Muscle layer of duodenum (tissue), 2 donors: ENCODE measurements at regions not wholly inside any gene's neighbourhood (a gene's known extent, or its start where the extent isn't known, plus 50 kb on each side); places are given as distances from the start of the nearest gene placed in this dataset.

Source experiments
- H3K27ac ChIP-seq: one replicate; pipeline ENCODE4 v1.7.0; 2013; ENCODE audit warnings: mild to moderate bottlenecking, low read length
- H3K27me3 ChIP-seq: one replicate; pipeline ENCODE4 v1.7.0; 2013; ENCODE audit warnings: low read depth, mild to moderate bottlenecking, control low read depth, low read length
- H3K36me3 ChIP-seq, 2 donors: one replicate each; pipeline ENCODE4 v1.7.0; 2013; ENCODE audit warnings: low read length in 2 of 2, control low read depth in 1 of 2, mild to moderate bottlenecking in 1 of 2; ENCODE audit not compliant: insufficient read depth in 2 of 2, control insufficient read depth in 1 of 2
- H3K4me1 ChIP-seq, 2 donors: one replicate each; pipeline ENCODE4 v1.7.0; 2013; ENCODE audit warnings: low read length in 2 of 2, mild to moderate bottlenecking in 2 of 2, control low read depth in 1 of 2, moderate library complexity in 1 of 2; ENCODE audit not compliant: insufficient read depth in 2 of 2, control insufficient read depth in 1 of 2
- H3K4me3 ChIP-seq, 2 donors: one replicate each; pipeline ENCODE4 v1.7.0; 2013; ENCODE audit warnings: low read length in 2 of 2, low read depth in 1 of 2, mild to moderate bottlenecking in 1 of 2
- H3K9me3 ChIP-seq, 2 donors: one replicate each; pipeline ENCODE4 v1.7.0; 2013; ENCODE audit warnings: low read length in 2 of 2, control low read depth in 1 of 2, mild to moderate bottlenecking in 1 of 2; ENCODE audit not compliant: control insufficient read depth in 1 of 2
- donor health status: healthy.

DNA sequence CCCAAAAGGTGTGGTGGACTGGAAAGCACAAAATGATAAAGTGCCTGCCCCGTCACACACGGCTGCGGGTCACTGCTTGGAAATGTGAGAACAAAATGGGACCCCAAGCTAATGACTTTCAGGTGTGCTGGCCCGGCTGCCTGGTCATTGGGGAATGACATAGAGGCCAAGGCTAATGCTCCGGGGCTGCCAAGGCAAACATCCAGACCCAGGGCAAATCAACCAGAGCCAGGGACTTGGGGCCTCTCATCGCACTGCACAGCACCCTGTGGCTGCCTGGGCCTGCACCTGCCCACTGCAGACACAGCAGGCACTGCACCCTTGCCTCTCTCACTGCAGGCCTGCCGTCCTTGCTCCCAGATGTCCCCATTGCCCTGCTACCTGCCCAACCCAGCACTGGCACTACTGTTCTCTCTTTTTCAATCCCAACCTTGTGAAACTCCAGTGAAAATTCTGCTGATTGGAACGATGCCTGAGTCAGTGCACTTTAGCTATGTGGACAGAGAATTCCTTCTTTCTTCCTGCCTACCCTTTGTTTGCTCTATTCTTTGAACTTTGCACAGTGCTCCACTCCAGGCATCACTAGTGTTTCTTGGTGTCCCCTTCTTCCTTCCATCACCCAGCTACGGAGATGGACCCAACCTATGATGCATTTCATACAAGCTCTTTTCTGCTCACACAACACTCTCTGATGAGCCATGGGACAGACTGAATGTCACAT is 849.5 kb downstream of the MAFB start:
- Histone ChIP-seq H3K9me3 (no peaks in the 10 kb centered on the region), H3K27ac (no peak overlapping the region), H3K4me3 (no peak overlapping the region), H3K27me3 (no peaks in the 10 kb centered on the region), H3K36me3 (no peaks in the 10 kb centered on the region), H3K4me1 (no peaks in the 10 kb centered on the region)

GRCh38 chr20:39837561-39837960 is 851.5 kb downstream of the MAFB start:
- H3K36me3 ChIP-seq: no peaks in the 10 kb centered on the region
- H3K27me3 ChIP-seq: no peaks in the 10 kb centered on the region
- no peaks in the 10 kb centered on the region for H3K9me3 ChIP-seq
- H3K4me3 ChIP-seq: no peak overlapping the region
- H3K27ac ChIP-seq: no peak overlapping the region
- no peaks in the 10 kb centered on the region for H3K4me1 ChIP-seq

DNA sequence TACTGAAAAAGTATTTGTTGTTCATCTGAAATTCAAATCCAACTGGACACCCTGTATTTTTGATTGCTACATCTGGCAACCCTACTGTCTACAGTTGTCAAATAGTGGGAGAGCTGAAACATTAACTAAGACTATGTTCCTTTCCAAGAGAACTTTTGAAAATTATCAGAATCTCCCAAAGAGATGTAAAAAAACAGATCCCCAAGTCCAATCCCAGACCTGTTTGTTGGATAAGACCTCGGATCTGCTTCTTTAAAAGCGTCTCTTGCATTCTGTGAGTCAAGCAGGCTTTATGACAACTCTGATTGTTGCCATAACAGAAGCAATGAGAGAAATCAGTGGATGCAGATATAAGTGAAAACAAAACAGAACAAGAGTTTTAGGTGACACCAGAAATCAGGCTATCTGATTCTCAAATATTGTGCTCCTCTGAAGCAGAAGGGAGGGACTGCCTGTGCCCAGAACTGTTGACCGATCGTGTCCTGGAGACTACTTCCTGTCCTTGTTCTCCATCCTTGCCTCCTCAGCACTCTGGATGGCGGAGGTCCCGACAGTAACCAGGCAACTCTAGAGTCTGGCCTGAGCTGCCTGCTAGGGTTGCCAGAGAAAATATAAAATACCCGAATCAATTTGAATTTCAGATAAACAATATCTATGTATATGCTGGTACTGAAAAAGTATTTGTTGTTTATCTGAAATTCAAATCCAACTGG is 853.8 kb downstream of the MAFB start:
- H3K27ac ChIP-seq: no peak overlapping the region
- no peaks in the 10 kb centered on the region for H3K36me3 ChIP-seq
- H3K4me3 ChIP-seq: no peak overlapping the region

DNA sequence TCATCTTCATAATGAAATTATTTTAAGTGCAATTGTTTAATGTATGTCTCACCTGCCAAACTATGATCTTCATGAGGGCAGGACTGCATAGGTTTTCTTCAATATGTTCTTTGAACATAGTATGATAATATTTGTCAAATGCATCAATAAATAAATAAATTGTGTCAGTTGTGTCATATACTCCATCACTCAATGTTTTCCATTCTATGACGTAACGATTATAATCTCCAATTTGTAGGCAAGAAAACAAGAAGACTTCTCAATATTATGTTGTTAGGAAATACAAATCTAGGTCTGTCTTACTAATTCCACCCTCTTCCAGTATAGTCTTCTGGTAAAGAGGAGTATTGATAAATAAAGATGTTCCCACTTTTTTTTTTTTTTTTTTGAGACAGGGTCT is 858.1 kb downstream of the MAFB start:
- no peaks in the 10 kb centered on the region for H3K9me3 ChIP-seq
- H3K4me3 ChIP-seq: no peak overlapping the region
- H3K4me1 ChIP-seq: no peaks in the 10 kb centered on the region
- no peaks in the 10 kb centered on the region for H3K36me3 ChIP-seq
- no peaks in the 10 kb centered on the region for H3K27me3 ChIP-seq
- no peak overlapping the region for H3K27ac ChIP-seq

More for the DNA sequence above, 853.8 kb downstream of the MAFB start:
- Histone ChIP-seq H3K9me3 (no peaks in the 10 kb centered on the region), H3K4me1 (no peaks in the 10 kb centered on the region), H3K27me3 (no peaks in the 10 kb centered on the region)

- Histone ChIP-seq H3K4me3 (no peak overlapping the region), H3K9me3 (no peaks in the 10 kb centered on the region), H3K27me3 (no peaks in the 10 kb centered on the region), H3K27ac (no peak overlapping the region), H3K36me3 (no peaks in the 10 kb centered on the region), H3K4me1 (no peaks in the 10 kb centered on the region)
Measured at GRCh38 chr20:39829661-39830060, 859.4 kb downstream of the MAFB start.

DNA sequence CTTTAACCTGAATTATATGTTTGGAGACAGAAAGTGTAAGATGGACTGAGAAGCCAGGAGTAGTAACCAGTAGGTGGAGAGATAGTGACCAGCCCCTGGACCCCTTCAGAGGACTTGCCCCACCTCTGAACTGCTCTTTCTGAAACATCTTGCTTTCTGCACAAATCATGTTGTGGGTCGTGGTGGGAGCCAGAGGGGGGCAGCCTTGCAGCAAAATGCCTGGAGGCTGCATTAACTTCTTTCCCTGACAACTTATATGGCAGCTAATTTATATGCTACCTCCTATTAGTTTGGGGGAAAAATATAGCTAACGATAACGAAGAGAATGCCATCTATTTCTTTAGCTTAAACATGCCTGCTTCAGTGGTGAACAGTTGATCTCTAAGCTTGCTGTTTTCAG is 859.8 kb downstream of the MAFB start:
- Histone ChIP-seq H3K4me1 (no peaks in the 10 kb centered on the region), H3K36me3 (no peaks in the 10 kb centered on the region), H3K4me3 (no peak overlapping the region), H3K9me3 (no peaks in the 10 kb centered on the region), H3K27ac (no peak overlapping the region), H3K27me3 (no peaks in the 10 kb centered on the region)

GRCh38 chr20:39825950-39826349 is 863.1 kb downstream of the MAFB start:
- H3K4me3 ChIP-seq: no peak overlapping the region
- H3K27ac ChIP-seq: no peak overlapping the region
- H3K27me3 ChIP-seq: no peaks in the 10 kb centered on the region
- no peaks in the 10 kb centered on the region for H3K4me1 ChIP-seq
- no peaks in the 10 kb centered on the region for H3K9me3 ChIP-seq
- no peaks in the 10 kb centered on the region for H3K36me3 ChIP-seq

GRCh38 chr20:39825524-39825923 is 863.4 kb downstream of the DHX35 start:
- no peaks in the 10 kb centered on the region for H3K9me3 ChIP-seq
- H3K27me3 ChIP-seq: no peaks in the 10 kb centered on the region
- H3K27ac ChIP-seq: no peak overlapping the region

DNA sequence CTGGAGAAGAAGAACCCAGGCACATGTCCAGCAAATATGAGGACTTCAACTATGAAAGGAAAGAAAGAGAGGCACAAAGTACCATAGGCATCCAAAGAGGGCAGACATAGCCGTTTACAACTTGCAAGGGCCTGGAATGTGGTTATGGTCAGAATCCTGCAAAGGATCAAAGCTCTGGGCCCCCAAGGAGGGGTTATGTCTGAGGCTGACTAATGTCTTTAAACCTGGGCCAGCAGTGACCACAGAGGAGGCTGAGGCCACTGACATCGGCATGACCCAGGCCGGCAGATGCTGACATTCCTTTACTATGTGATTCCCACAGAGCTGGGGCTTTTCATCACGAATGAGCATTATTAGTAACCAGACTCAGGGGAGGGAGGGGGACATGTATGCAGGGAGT is 861.1 kb downstream of the DHX35 start:
- H3K9me3 ChIP-seq: no peaks in the 10 kb centered on the region
- H3K27ac ChIP-seq: no peak overlapping the region
- no peak overlapping the region for H3K4me3 ChIP-seq
- no peaks in the 10 kb centered on the region for H3K27me3 ChIP-seq
- H3K36me3 ChIP-seq: no peaks in the 10 kb centered on the region
- no peaks in the 10 kb centered on the region for H3K4me1 ChIP-seq

More at GRCh38 chr20:39825524-39825923, 863.4 kb downstream of the DHX35 start:
- Histone ChIP-seq H3K4me1 (no peaks in the 10 kb centered on the region), H3K4me3 (no peak overlapping the region), H3K36me3 (no peaks in the 10 kb centered on the region)

GRCh38 chr20:39822667-39823066 is 860.5 kb downstream of the DHX35 start:
- Histone ChIP-seq H3K9me3 (no peaks in the 10 kb centered on the region), H3K4me1 (no peaks in the 10 kb centered on the region), H3K36me3 (no peaks in the 10 kb centered on the region), H3K27me3 (no peaks in the 10 kb centered on the region), H3K4me3 (no peak overlapping the region), H3K27ac (no peak overlapping the region)

DNA sequence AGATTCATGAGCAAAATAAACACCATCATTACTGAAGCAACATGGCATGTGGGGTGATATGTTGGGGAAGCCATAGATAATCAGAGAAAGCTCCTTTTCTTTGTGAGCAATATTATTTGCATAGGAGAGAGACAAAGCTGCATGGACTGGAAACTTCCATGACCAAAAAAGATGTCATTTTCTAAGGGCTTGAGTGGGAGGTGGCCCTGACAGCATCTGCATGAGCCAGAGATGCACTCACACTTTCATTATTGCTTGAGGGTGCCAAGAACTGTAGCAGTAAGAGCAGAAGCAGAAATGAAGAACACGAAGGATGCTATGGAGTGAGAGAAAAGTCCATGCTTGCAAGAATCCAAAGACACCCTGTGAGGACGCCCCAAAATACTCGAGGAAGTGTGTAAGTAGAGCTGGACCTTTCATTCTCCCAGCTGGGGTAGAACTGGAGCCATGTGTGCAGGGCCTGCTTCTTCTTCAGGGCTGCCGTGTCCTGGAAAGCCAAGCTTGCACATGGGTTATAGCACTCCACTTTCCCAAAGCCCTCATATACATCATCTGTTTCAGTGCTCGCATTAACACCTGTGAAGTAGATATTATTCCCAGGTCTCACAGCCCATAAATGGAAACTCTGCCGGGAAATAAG is 851.2 kb downstream of the DHX35 start:
- H3K27ac ChIP-seq: no peak overlapping the region

More for the DNA sequence above, 851.2 kb downstream of the DHX35 start:
- no peaks in the 10 kb centered on the region for H3K36me3 ChIP-seq
- H3K4me1 ChIP-seq: no peaks in the 10 kb centered on the region
- H3K4me3 ChIP-seq: no peak overlapping the region
- no peaks in the 10 kb centered on the region for H3K27me3 ChIP-seq
- H3K9me3 ChIP-seq: no peaks in the 10 kb centered on the region
